Right atrium auricular region (tissue), 2 donors: ENCODE measurements at regions not wholly inside any gene's neighbourhood (a gene's known extent, or its start where the extent isn't known, plus 50 kb on each side); places are given as distances from the start of the nearest gene placed in this dataset.

ENCODE experiments used
- DNase-seq: peaks from one replicate; pipeline ENCODE4 v3.0.0-alpha.2; 2019; ENCODE audit warnings: low spot score
- H3K27ac ChIP-seq, 2 donors: fragments of 200-600 bp; sonication (generic); 1 replicate in 1 of 2; 2 replicates in 1 of 2; pipeline ENCODE4 v1.5.1; 2016 to 2019
- H3K27me3 ChIP-seq, 2 donors: fragments of 200-600 bp; sonication (generic); one replicate each; pipeline versions ENCODE4 v1.5.1 to v1.6.0; 2017 to 2019
- H3K36me3 ChIP-seq: fragments of 200-600 bp; sonication (generic); one replicate; pipeline ENCODE4 v1.5.1; 2016
- H3K4me1 ChIP-seq, 2 donors: fragments of 200-600 bp; sonication (generic); one replicate each; pipeline versions ENCODE4 v1.5.1 to v1.6.0; 2017 to 2019
- H3K4me3 ChIP-seq, 2 donors: fragments of 200-600 bp; sonication (generic); 1 replicate in 1 of 2; 2 replicates in 1 of 2; pipeline ENCODE4 v1.5.1; 2017 to 2019; ENCODE audit warnings: mild to moderate bottlenecking in 1 of 2, moderate library complexity in 1 of 2
- H3K9me3 ChIP-seq, 2 donors: fragments of 200-600 bp; sonication (generic); one replicate each; pipeline ENCODE4 v1.5.1; 2019
- TF ChIP-seq, protein P1 (sequence below), 2 donors: fragments of 200-600 bp; sonication (generic); IDR thresholded peaks; one replicate each; pipeline ENCODE4 v1.5.1; 2019; ENCODE audit warnings: antibody characterized with exemption in 2 of 2

DNA sequence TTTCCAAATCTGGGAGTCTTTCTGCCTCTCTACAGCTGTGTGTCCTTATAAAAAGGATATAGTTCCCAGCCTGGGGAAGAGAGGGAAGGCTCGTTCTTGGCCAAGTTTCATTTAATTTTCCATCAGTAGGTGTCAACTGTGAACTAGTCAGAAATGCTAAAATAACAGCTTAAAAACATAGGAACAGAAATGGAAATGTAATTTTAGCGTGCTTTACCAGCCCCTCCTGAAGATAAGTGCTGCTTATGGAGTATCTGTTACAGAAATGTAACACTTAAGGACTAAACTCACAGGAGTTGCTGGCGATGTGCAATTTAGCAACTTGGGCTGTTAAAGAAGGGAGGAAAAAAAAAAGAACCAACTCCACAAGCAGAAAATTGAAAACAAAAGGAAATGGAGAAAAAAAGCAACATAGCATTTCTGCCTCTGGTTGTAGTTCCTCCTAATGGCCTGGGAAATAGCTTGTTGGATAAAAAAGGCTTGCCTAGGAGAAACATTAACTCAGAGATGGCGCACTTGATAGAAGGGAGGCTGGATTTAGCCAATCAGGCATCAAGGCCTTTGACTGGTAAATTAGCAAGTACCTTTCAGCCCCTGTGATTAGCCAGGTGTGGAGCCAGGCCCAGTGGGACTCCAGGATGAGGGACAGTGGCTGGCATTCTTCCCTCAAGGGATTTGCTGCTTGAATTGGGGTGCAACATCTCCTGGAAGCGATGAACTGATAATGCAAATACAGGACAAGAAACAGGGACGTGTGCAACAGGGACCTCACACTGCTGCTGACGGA, 84.3 kb downstream of the RPLP1 start:
- no peak for DNase-seq
- TF ChIP-seq, protein P1, sequence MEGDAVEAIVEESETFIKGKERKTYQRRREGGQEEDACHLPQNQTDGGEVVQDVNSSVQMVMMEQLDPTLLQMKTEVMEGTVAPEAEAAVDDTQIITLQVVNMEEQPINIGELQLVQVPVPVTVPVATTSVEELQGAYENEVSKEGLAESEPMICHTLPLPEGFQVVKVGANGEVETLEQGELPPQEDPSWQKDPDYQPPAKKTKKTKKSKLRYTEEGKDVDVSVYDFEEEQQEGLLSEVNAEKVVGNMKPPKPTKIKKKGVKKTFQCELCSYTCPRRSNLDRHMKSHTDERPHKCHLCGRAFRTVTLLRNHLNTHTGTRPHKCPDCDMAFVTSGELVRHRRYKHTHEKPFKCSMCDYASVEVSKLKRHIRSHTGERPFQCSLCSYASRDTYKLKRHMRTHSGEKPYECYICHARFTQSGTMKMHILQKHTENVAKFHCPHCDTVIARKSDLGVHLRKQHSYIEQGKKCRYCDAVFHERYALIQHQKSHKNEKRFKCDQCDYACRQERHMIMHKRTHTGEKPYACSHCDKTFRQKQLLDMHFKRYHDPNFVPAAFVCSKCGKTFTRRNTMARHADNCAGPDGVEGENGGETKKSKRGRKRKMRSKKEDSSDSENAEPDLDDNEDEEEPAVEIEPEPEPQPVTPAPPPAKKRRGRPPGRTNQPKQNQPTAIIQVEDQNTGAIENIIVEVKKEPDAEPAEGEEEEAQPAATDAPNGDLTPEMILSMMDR (IDR thresholded peaks at IDR 0.05): no peak
- no peak overlapping the region for H3K4me3 ChIP-seq
- no peaks in the 10 kb centered on the region for H3K9me3 ChIP-seq
- no peaks in the 10 kb centered on the region for H3K27me3 ChIP-seq
- no peak overlapping the region for H3K27ac ChIP-seq
- no peaks in the 10 kb centered on the region for H3K36me3 ChIP-seq
- no peaks in the 10 kb centered on the region for H3K4me1 ChIP-seq

DNA sequence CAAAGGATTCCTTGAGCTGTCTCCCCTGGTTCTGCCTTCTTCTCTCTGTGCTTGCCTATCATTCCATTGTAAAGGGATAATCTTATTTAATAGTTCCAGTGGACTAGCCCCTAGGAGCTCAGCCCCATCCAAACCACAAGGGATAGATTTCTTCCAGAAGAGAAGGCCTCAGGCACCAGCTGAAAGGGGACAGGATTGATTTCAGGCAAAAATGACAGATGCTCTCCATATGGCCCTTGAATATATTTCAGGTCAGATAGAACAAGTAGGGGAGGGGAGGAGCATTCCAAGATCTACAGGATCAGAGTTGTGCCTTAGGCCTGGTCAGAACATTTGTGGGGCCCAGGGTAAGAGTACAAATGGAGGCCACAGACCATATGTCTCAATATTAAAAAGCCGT, 85.3 kb downstream of the RPLP1 start:
- TF ChIP-seq, protein P1 (IDR thresholded peaks at IDR 0.05): no peak
- Histone ChIP-seq H3K9me3 (no peaks in the 10 kb centered on the region), H3K27me3 (no peaks in the 10 kb centered on the region), H3K36me3 (no peaks in the 10 kb centered on the region), H3K4me1 (no peaks in the 10 kb centered on the region), H3K27ac (no peak overlapping the region), H3K4me3 (no peak overlapping the region)
- DNase-seq: no peak

DNA sequence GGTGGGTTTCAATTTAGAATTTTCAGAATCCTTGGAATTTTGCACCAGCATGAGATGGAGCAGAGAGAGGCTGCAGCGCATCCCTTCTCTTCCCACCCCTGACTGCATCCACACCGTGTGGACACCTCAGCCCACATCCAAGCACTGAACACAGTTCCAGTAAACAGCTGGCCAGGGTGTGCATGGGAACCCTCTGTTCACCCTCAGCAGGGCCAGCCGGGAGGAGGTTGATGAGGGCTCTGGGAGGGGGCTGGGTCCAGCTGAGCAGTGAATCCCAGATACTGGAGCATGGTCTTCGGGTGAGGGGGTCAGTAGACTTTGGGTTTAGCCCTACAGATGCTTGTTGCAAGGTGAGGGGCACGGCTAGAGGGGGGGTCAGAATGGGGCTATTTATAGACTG, 85.8 kb downstream of the RPLP1 start:
- H3K27ac ChIP-seq: no peak overlapping the region
- no peak overlapping the region for H3K4me3 ChIP-seq
- H3K36me3 ChIP-seq: no peaks in the 10 kb centered on the region
- H3K4me1 ChIP-seq: no peaks in the 10 kb centered on the region
- TF ChIP-seq, protein P1 (IDR thresholded peaks at IDR 0.05): no peak
- no peaks in the 10 kb centered on the region for H3K27me3 ChIP-seq
- no peak for DNase-seq
- no peaks in the 10 kb centered on the region for H3K9me3 ChIP-seq

DNA sequence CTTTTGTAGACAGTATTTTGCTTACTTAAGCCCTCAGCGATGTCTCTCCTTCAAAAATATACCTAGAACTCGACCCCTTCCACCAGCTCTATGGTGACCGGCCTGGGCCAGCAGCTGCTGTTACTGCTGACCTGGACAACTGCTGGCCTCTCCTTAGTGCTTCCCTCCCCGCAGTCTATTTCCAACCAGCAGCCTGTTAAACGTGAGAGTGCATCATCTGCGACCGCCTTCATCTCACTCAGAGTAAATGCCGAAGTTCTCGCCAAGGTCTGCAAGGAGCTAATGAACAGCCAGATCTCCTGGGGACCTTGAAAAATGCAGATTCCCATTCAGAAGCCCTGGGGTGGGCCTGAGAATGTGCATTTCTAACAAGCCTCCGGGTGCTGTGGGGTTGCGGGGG, 86.7 kb downstream of the RPLP1 start:
- H3K4me1 ChIP-seq: no peaks in the 10 kb centered on the region
- TF ChIP-seq, protein P1 (IDR thresholded peaks at IDR 0.05): no peak
- no peak overlapping the region for H3K4me3 ChIP-seq
- no peaks in the 10 kb centered on the region for H3K27me3 ChIP-seq
- H3K9me3 ChIP-seq: no peaks in the 10 kb centered on the region
- H3K27ac ChIP-seq: no peak overlapping the region
- no peaks in the 10 kb centered on the region for H3K36me3 ChIP-seq
- no peak for DNase-seq

DNA sequence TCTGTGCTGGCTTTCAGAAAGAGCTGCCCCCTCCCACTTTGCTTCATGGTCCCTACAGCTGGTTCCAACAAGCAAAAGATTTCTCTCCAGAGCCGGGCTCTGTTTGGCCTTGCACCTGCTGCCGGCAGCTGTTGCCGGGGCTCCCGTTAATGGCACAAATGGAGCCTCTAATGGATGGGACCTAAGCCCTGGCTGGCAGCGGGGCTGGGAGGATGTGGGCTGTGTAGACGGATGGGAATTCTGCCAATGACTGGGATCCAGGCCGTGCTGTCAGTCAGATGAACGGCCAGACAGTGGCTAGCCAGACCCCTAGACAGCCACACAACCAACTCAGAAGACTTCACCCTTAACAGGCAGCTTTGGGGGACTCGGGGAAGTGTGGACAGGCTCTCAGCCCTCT, 88.0 kb downstream of the RPLP1 start:
- H3K9me3 ChIP-seq: no peaks in the 10 kb centered on the region
- no peaks in the 10 kb centered on the region for H3K27me3 ChIP-seq
- H3K4me1 ChIP-seq: no peaks in the 10 kb centered on the region

More for the DNA sequence above, 88.0 kb downstream of the RPLP1 start:
- no peak overlapping the region for H3K27ac ChIP-seq
- DNase-seq: no peak
- H3K4me3 ChIP-seq: no peak overlapping the region
- TF ChIP-seq, protein P1 (IDR thresholded peaks at IDR 0.05): no peak
- H3K36me3 ChIP-seq: no peaks in the 10 kb centered on the region
